ENCODE measurements at regions not wholly inside any gene's neighbourhood (a gene's known extent, or its start where the extent isn't known, plus 50 kb on each side); places are given as distances from the start of the nearest gene placed in this dataset.
"Not testable (repeated sequence)": the region's sequence is repeated elsewhere in the genome, so short reads cannot be mapped to it uniquely, and the experiment has no call there.

- no peak overlapping the region for H3K4me3 ChIP-seq (ENCODE audit: low read depth in 1 of 2, low read length in 2 of 2)
- H3K27ac ChIP-seq (ENCODE audit: low read depth in 2 of 2, low read length in 1 of 2): no peak overlapping the region
- no peaks in the 10 kb centered on the region for H3K36me3 ChIP-seq (ENCODE audit: control insufficient read depth in 2 of 2, insufficient read depth in 2 of 2, low read length in 1 of 2)
- 89 to 90% methylated on average over 24 to 26 of the region's 26 CpGs for WGBS, 2 donors
- no peaks in the 10 kb centered on the region for H3K4me1 ChIP-seq (ENCODE audit: control insufficient read depth in 2 of 2, insufficient read depth in 2 of 2, low read length in 1 of 2)
- no peaks in the 10 kb centered on the region for H3K27me3 ChIP-seq (ENCODE audit: control insufficient read depth in 1 of 2, insufficient read depth in 2 of 2, low read length in 2 of 2)
- peaks cover 3% of the 10 kb centered on the region in 2 donors for H3K9me3 ChIP-seq (ENCODE audit: control insufficient read depth in 2 of 2, insufficient read depth in 1 of 2, low read depth in 1 of 2, low read length in 1 of 2)
Measured at GRCh38 chr14:28157887-28158791, 608.4 kb upstream of the FOXG1 start.

- 67 to 78% methylated on average over 2 of the region's 2 CpGs for WGBS, 2 donors
- Histone ChIP-seq H3K4me3 (ENCODE audit: low read depth in 1 of 2, low read length in 2 of 2) (no peak overlapping the region), H3K27me3 (ENCODE audit: control insufficient read depth in 1 of 2, insufficient read depth in 2 of 2, low read length in 2 of 2) (no peaks in the 10 kb centered on the region), H3K36me3 (ENCODE audit: control insufficient read depth in 2 of 2, insufficient read depth in 2 of 2, low read length in 1 of 2) (no peaks in the 10 kb centered on the region), H3K27ac (ENCODE audit: low read depth in 2 of 2, low read length in 1 of 2) (no peak overlapping the region), H3K4me1 (ENCODE audit: control insufficient read depth in 2 of 2, insufficient read depth in 2 of 2, low read length in 1 of 2) (no peaks in the 10 kb centered on the region), H3K9me3 (ENCODE audit: control insufficient read depth in 2 of 2, insufficient read depth in 1 of 2, low read depth in 1 of 2, low read length in 1 of 2) (peaks cover 3% of the 10 kb centered on the region in 2 donors)
Measured at GRCh38 chr14:28161040-28161439, 605.5 kb upstream of the FOXG1 start.

DNA sequence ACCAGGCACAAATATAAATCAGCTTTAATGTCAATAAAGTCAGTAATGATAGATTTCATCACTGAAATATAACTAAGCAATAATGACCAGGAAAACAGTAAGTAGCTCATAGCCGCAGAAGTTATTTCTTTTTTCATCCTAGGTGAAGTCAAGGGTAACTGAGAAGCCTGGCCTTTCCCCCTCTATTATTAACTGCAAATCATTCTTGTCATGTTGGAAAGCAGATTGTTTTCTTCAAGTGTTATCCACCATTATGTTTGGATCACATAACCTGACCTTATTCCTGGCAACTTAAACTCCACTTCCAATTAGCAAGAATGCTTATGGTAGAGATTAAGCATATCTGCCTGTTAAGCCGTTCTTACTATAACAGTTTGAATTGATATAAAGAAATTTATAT lies 603.4 kb upstream of the FOXG1 start:
- Histone ChIP-seq H3K9me3 (ENCODE audit: control insufficient read depth in 2 of 2, insufficient read depth in 1 of 2, low read depth in 1 of 2, low read length in 1 of 2) (no peaks in the 10 kb centered on the region), H3K27me3 (ENCODE audit: control insufficient read depth in 1 of 2, insufficient read depth in 2 of 2, low read length in 2 of 2) (no peaks in the 10 kb centered on the region), H3K4me3 (ENCODE audit: low read depth in 1 of 2, low read length in 2 of 2) (no peak overlapping the region), H3K27ac (ENCODE audit: low read depth in 2 of 2, low read length in 1 of 2) (no peak overlapping the region), H3K4me1 (ENCODE audit: control insufficient read depth in 2 of 2, insufficient read depth in 2 of 2, low read length in 1 of 2) (no peaks in the 10 kb centered on the region), H3K36me3 (ENCODE audit: control insufficient read depth in 2 of 2, insufficient read depth in 2 of 2, low read length in 1 of 2) (no peaks in the 10 kb centered on the region)
- WGBS, 2 donors: 70 to 72% methylated on average over 2 of the region's 2 CpGs

DNA sequence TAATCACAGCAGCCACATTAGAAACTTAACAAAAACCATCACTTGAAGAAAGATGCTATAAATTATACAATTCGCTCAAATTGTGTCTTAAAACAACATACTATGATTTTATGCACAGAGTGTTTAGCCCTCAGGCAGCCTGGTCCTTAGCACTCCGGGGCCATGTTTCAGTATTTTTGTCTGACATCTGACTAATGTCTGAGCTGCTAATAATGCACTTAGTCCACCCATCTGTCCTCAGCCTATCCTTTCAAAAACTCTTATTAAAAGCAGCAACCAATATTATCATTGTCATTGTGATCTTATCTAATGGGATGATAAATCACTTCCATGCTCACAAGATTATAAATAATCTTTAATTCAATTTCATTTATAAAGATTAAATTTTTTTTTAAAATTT lies 602.7 kb upstream of the FOXG1 start:
- H3K4me3 ChIP-seq (ENCODE audit: low read depth in 1 of 2, low read length in 2 of 2): no peak overlapping the region
- no peaks in the 10 kb centered on the region for H3K4me1 ChIP-seq (ENCODE audit: control insufficient read depth in 2 of 2, insufficient read depth in 2 of 2, low read length in 1 of 2)
- H3K36me3 ChIP-seq (ENCODE audit: control insufficient read depth in 2 of 2, insufficient read depth in 2 of 2, low read length in 1 of 2): no peaks in the 10 kb centered on the region
- no peaks in the 10 kb centered on the region for H3K9me3 ChIP-seq (ENCODE audit: control insufficient read depth in 2 of 2, insufficient read depth in 1 of 2, low read depth in 1 of 2, low read length in 1 of 2)
- H3K27me3 ChIP-seq (ENCODE audit: control insufficient read depth in 1 of 2, insufficient read depth in 2 of 2, low read length in 2 of 2): no peaks in the 10 kb centered on the region
- no peak overlapping the region for H3K27ac ChIP-seq (ENCODE audit: low read depth in 2 of 2, low read length in 1 of 2)
- 65 to 71% methylated on average over 2 of the region's 2 CpGs for WGBS, 2 donors

- not testable (repeated sequence) for H3K27me3 ChIP-seq (ENCODE audit: control insufficient read depth in 1 of 2, insufficient read depth in 2 of 2, low read length in 2 of 2); H3K4me3 ChIP-seq (ENCODE audit: low read depth in 1 of 2, low read length in 2 of 2); H3K4me1 ChIP-seq (ENCODE audit: control insufficient read depth in 2 of 2, insufficient read depth in 2 of 2, low read length in 1 of 2); H3K9me3 ChIP-seq (ENCODE audit: control insufficient read depth in 2 of 2, insufficient read depth in 1 of 2, low read depth in 1 of 2, low read length in 1 of 2); H3K27ac ChIP-seq (ENCODE audit: low read depth in 2 of 2, low read length in 1 of 2); H3K36me3 ChIP-seq (ENCODE audit: control insufficient read depth in 2 of 2, insufficient read depth in 2 of 2, low read length in 1 of 2)
- WGBS, 2 donors: 89 to 90% methylated on average over 29 of the region's 29 CpGs
Measured at GRCh38 chr14:28187902-28188830, 578.4 kb upstream of the FOXG1 start.

DNA sequence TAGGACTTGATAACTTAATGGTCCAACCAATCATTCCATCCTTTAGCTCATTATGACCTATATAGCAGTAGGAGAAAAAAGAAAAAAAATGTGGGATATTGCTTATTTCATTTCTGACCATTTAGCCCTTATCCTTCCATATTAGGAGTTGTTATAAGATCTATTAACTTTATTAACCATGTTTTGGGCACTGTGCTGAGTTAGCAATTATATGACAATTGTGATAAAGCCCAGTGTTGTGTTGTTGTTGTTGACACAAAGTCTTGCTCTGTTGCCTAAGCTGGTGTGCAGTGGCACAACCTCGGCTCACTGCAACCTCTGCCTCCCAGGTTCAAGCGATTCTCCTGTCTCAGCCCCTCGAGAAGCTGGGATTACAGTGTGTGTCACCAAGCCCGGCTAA lies 569.7 kb upstream of the FOXG1 start:
- Histone ChIP-seq H3K4me1 (ENCODE audit: control insufficient read depth in 2 of 2, insufficient read depth in 2 of 2, low read length in 1 of 2) (no peaks in the 10 kb centered on the region), H3K4me3 (ENCODE audit: low read depth in 1 of 2, low read length in 2 of 2) (no peak overlapping the region), H3K36me3 (ENCODE audit: control insufficient read depth in 2 of 2, insufficient read depth in 2 of 2, low read length in 1 of 2) (no peaks in the 10 kb centered on the region), H3K27ac (ENCODE audit: low read depth in 2 of 2, low read length in 1 of 2) (no peak overlapping the region), H3K27me3 (ENCODE audit: control insufficient read depth in 1 of 2, insufficient read depth in 2 of 2, low read length in 2 of 2) (no peaks in the 10 kb centered on the region), H3K9me3 (ENCODE audit: control insufficient read depth in 2 of 2, insufficient read depth in 1 of 2, low read depth in 1 of 2, low read length in 1 of 2) (no peaks in the 10 kb centered on the region)
- 82 to 94% methylated on average over 4 of the region's 4 CpGs for WGBS, 2 donors

GRCh38 chr14:28220391-28220790 lies 546.2 kb upstream of the FOXG1 start:
- 83 to 84% methylated on average over 2 of the region's 2 CpGs for WGBS, 2 donors
- H3K36me3 ChIP-seq (ENCODE audit: control insufficient read depth in 2 of 2, insufficient read depth in 2 of 2, low read length in 1 of 2): no peaks in the 10 kb centered on the region

DNA sequence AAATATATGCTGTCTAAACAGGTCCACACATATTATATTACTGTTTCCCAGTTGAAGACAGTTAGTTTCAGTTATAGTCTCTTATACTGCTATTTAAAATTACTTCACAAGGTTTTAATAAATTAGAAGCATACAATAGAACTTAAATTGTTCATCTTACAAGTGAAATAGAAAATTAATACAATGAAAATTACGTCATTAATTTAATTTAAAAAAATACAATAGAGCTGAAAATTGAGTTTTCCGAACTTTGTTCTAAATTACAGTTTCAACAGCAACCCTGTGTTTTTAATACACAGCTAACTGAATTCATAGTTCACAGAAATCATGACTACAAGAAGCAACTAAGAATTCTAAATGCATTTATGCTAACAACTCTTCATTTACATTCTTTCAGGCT lies 525.7 kb upstream of the FOXG1 start:
- Histone ChIP-seq H3K9me3 (ENCODE audit: control insufficient read depth in 2 of 2, insufficient read depth in 1 of 2, low read depth in 1 of 2, low read length in 1 of 2) (no peaks in the 10 kb centered on the region), H3K36me3 (ENCODE audit: control insufficient read depth in 2 of 2, insufficient read depth in 2 of 2, low read length in 1 of 2) (no peaks in the 10 kb centered on the region)

More at GRCh38 chr14:28220391-28220790, 546.2 kb upstream of the FOXG1 start:
- H3K27ac ChIP-seq (ENCODE audit: low read depth in 2 of 2, low read length in 1 of 2): no peak overlapping the region
- no peaks in the 10 kb centered on the region for H3K27me3 ChIP-seq (ENCODE audit: control insufficient read depth in 1 of 2, insufficient read depth in 2 of 2, low read length in 2 of 2)
- no peaks in the 10 kb centered on the region for H3K4me1 ChIP-seq (ENCODE audit: control insufficient read depth in 2 of 2, insufficient read depth in 2 of 2, low read length in 1 of 2)
- peaks cover 0 to 2% of the 10 kb centered on the region in 2 donors for H3K9me3 ChIP-seq (ENCODE audit: control insufficient read depth in 2 of 2, insufficient read depth in 1 of 2, low read depth in 1 of 2, low read length in 1 of 2)
- H3K4me3 ChIP-seq (ENCODE audit: low read depth in 1 of 2, low read length in 2 of 2): no peak overlapping the region

DNA sequence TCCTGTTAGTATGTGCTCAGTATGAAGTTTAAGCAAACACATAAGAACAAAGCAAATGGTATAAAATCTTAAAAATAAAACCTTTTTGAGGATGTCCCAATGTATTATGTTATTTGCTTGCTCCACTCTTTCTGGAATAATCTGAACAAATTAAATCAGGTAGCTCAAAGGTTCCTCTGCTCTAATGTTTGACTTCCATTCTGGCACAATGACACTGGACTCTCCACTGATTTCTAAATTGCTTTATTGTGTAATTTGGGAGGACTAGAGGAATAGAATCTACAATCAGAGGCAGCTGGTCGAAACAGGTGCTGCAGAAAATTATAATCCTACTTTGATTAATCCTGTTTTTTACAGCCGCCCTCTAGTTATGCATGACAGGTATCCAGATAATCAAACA lies 523.7 kb upstream of the FOXG1 start:
- no peak overlapping the region for H3K4me3 ChIP-seq (ENCODE audit: low read depth in 1 of 2, low read length in 2 of 2)
- 63 to 65% methylated on average over 2 of the region's 2 CpGs for WGBS, 2 donors
- H3K27ac ChIP-seq (ENCODE audit: low read depth in 2 of 2, low read length in 1 of 2): no peak overlapping the region
- no peaks in the 10 kb centered on the region for H3K4me1 ChIP-seq (ENCODE audit: control insufficient read depth in 2 of 2, insufficient read depth in 2 of 2, low read length in 1 of 2)
- H3K9me3 ChIP-seq (ENCODE audit: control insufficient read depth in 2 of 2, insufficient read depth in 1 of 2, low read depth in 1 of 2, low read length in 1 of 2): no peaks in the 10 kb centered on the region
- H3K27me3 ChIP-seq (ENCODE audit: control insufficient read depth in 1 of 2, insufficient read depth in 2 of 2, low read length in 2 of 2): no peaks in the 10 kb centered on the region
- no peaks in the 10 kb centered on the region for H3K36me3 ChIP-seq (ENCODE audit: control insufficient read depth in 2 of 2, insufficient read depth in 2 of 2, low read length in 1 of 2)

More for the DNA sequence above, 525.7 kb upstream of the FOXG1 start:
- H3K4me1 ChIP-seq (ENCODE audit: control insufficient read depth in 2 of 2, insufficient read depth in 2 of 2, low read length in 1 of 2): no peaks in the 10 kb centered on the region
- no peak overlapping the region for H3K27ac ChIP-seq (ENCODE audit: low read depth in 2 of 2, low read length in 1 of 2)
- no peak overlapping the region for H3K4me3 ChIP-seq (ENCODE audit: low read depth in 1 of 2, low read length in 2 of 2)
- no peaks in the 10 kb centered on the region for H3K27me3 ChIP-seq (ENCODE audit: control insufficient read depth in 1 of 2, insufficient read depth in 2 of 2, low read length in 2 of 2)
- WGBS, 2 donors: 72 to 80% methylated on average over 2 of the region's 2 CpGs

Data from esophagus (tissue), 2 donors.